Trophoblast cell (in vitro differentiated cells and primary cell): ENCODE measurements at regions not wholly inside any gene's neighbourhood (a gene's known extent, or its start where the extent isn't known, plus 50 kb on each side); places are given as distances from the start of the nearest gene placed in this dataset.
"Not testable (repeated sequence)": the region's sequence is repeated elsewhere in the genome, so short reads cannot be mapped to it uniquely, and the experiment has no call there.

Experiments
- DNase-seq, 2 donors: peaks; one replicate each; pipeline ENCODE4 v3.0.0-alpha.2; 2016
- H2AFZ ChIP-seq: 2 replicates; pipeline ENCODE4 v1.6.1; 2013; ENCODE audit warnings: low read length, moderate library complexity, mild to moderate bottlenecking; ENCODE audit not compliant: insufficient read depth, poor library complexity
- H2AK5ac ChIP-seq: 2 replicates; pipeline ENCODE4 v1.6.1; 2013; ENCODE audit warnings: mild to moderate bottlenecking, low read length
- H2BK120ac ChIP-seq: 2 replicates; pipeline ENCODE4 v1.6.1; 2013; ENCODE audit warnings: low read length, mild to moderate bottlenecking, moderate library complexity; ENCODE audit not compliant: insufficient read depth, poor library complexity
- H2BK12ac ChIP-seq: 2 replicates; pipeline ENCODE4 v1.6.1; 2013; ENCODE audit warnings: mild to moderate bottlenecking, low read length, moderate library complexity
- H2BK5ac ChIP-seq: 2 replicates; pipeline ENCODE4 v1.6.1; 2013; ENCODE audit warnings: low read length, low read depth, moderate library complexity, mild to moderate bottlenecking; ENCODE audit not compliant: poor library complexity
- H3K14ac ChIP-seq: 2 replicates; pipeline ENCODE4 v1.6.1; 2013; ENCODE audit warnings: mild to moderate bottlenecking, low read length
- H3K18ac ChIP-seq: 2 replicates; pipeline ENCODE4 v1.6.1; 2013; ENCODE audit warnings: mild to moderate bottlenecking, low read length
- H3K23ac ChIP-seq: 2 replicates; pipeline ENCODE4 v1.6.1; 2013; ENCODE audit warnings: low read length
- H3K27ac ChIP-seq: 2 replicates; pipeline ENCODE4 v1.5.1; 2013; ENCODE audit warnings: low read depth, mild to moderate bottlenecking, inconsistent platforms, low read length, moderate library complexity
- H3K27me3 ChIP-seq: 2 replicates; pipeline ENCODE4 v1.6.1; 2013; ENCODE audit warnings: inconsistent platforms, mild to moderate bottlenecking, low read length, moderate library complexity; ENCODE audit not compliant: insufficient read depth
- H3K36me3 ChIP-seq, 2 experiments: 1 replicate in 1 of 2; 2 replicates in 1 of 2; pipeline ENCODE4 v1.6.1; 2013; ENCODE audit warnings: low read length in 2 of 2, mild to moderate bottlenecking in 2 of 2, moderate library complexity in 1 of 2; ENCODE audit not compliant: insufficient read depth in 2 of 2, control insufficient read depth in 1 of 2
- H3K4ac ChIP-seq: 2 replicates; pipeline ENCODE4 v1.6.1; 2013; ENCODE audit warnings: low read depth, mild to moderate bottlenecking, low read length, moderate library complexity
- H3K4me1 ChIP-seq, 2 experiments: 1 replicate in 1 of 2; 2 replicates in 1 of 2; pipeline ENCODE4 v1.6.1; 2013; ENCODE audit warnings: low read length in 2 of 2, mild to moderate bottlenecking in 2 of 2, moderate library complexity in 1 of 2; ENCODE audit not compliant: insufficient read depth in 2 of 2, control insufficient read depth in 1 of 2
- H3K4me2 ChIP-seq: 2 replicates; pipeline ENCODE4 v1.6.1; 2013; ENCODE audit warnings: inconsistent platforms, mild to moderate bottlenecking, low read length, moderate library complexity
- H3K4me3 ChIP-seq: 2 replicates; pipeline ENCODE4 v1.5.1; 2013; ENCODE audit warnings: mild to moderate bottlenecking, low read depth, low read length, inconsistent platforms
- H3K79me1 ChIP-seq: one replicate; pipeline ENCODE4 v1.6.1; 2013; ENCODE audit warnings: low read length
- H3K79me2 ChIP-seq: 2 replicates; pipeline ENCODE4 v1.6.1; 2013; ENCODE audit warnings: low read length, mild to moderate bottlenecking; ENCODE audit not compliant: control insufficient read depth, insufficient read depth, poor library complexity
- H3K9ac ChIP-seq: 2 replicates; pipeline ENCODE4 v1.6.1; 2013; ENCODE audit warnings: mild to moderate bottlenecking, low read length
- H3K9me3 ChIP-seq: 2 replicates; pipeline ENCODE4 v1.6.1; 2013; ENCODE audit warnings: low read depth, mild to moderate bottlenecking, control low read depth, inconsistent platforms, low read length; ENCODE audit not compliant: insufficient read depth
- H4K12ac ChIP-seq: 2 replicates; pipeline ENCODE4 v1.6.1; 2013; ENCODE audit warnings: low read depth, mild to moderate bottlenecking, low read length, moderate library complexity
- H4K8ac ChIP-seq: 2 replicates; pipeline ENCODE4 v1.6.1; 2013; ENCODE audit warnings: low read depth, mild to moderate bottlenecking, low read length, moderate library complexity
- H4K91ac ChIP-seq: one replicate; pipeline ENCODE4 v1.6.1; 2013; ENCODE audit warnings: low read depth, mild to moderate bottlenecking, low read length, moderate library complexity
- WGBS: extraction: QIAGEN DNeasy Blood & Tissue Kit; methylation state at CpG from one replicate; pipeline ENCODE4 v1.1.7; 2013; ENCODE audit warnings: missing lambda C conversion rate; ENCODE audit not compliant: insufficient read length, insufficient coverage; ENCODE audit errors: extremely low coverage; 5-methylcytosine and 5-hydroxymethylcytosine counted together

- Histone ChIP-seq H3K4me1 (no peaks in the 10 kb centered on the region), H2AK5ac (no peak overlapping the region), H2AFZ (no peak overlapping the region), H3K14ac (no peak overlapping the region), H3K4me3 (no peak overlapping the region), H3K18ac (no peak overlapping the region), H4K12ac (no peak overlapping the region), H4K91ac (no peak overlapping the region), H3K79me1 (no peaks in the 10 kb centered on the region), H2BK120ac (no peak overlapping the region), H3K9ac (peak overlapping the region; percentile 52), H3K36me3 (no peaks in the 10 kb centered on the region), H3K4ac (no peak overlapping the region), H2BK5ac (no peak overlapping the region), H3K27me3 (no peaks in the 10 kb centered on the region), H3K79me2 (no peaks in the 10 kb centered on the region), H4K8ac (no peak overlapping the region), H3K23ac (no peak overlapping the region), H2BK12ac (no peak overlapping the region), H3K4me2 (no peak overlapping the region), H3K9me3 (no peaks in the 10 kb centered on the region), H3K27ac (no peak overlapping the region)
- DNase-seq, result no peak
- WGBS, result no CpG with 5 or more reads among the region's 4 CpGs
Measured at GRCh38 chr3:16770792-16771191, 114.0 kb upstream of the PLCL2 start.

DNA sequence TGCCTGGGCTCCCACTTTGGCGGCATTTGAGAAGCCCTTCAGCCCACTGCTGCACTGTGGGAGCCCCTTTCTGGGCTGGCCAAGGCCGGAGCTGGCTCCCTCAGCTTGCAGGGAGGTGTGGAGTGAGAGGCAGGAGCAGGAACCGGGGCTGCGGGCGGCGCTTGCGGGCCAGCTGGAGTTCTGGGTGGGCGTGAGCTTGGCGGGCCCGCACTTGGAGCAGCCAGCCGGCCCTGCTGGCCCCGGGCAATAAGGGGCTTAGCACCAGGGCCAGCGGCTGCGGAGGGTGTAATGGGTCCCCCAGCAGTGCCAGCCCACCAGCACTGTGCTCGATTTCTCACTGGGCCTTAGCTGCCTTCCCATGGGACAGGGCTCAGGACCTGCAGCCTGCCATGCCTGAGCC, 111.2 kb upstream of the PLCL2 start:
- not testable (repeated sequence) for H3K14ac ChIP-seq, H3K79me1 ChIP-seq, H2AFZ ChIP-seq, H3K4me1 ChIP-seq, H2BK120ac ChIP-seq, H2BK12ac ChIP-seq, H3K4me2 ChIP-seq, H3K9me3 ChIP-seq, H2AK5ac ChIP-seq, H3K79me2 ChIP-seq, H3K23ac ChIP-seq, H2BK5ac ChIP-seq, H3K36me3 ChIP-seq, H3K27me3 ChIP-seq, H3K4me3 ChIP-seq, H4K12ac ChIP-seq, H4K91ac ChIP-seq, H3K4ac ChIP-seq, H3K9ac ChIP-seq, H3K18ac ChIP-seq, H3K27ac ChIP-seq, DNase-seq, H4K8ac ChIP-seq
- no CpG with 5 or more reads among the region's 15 CpGs for WGBS

DNA sequence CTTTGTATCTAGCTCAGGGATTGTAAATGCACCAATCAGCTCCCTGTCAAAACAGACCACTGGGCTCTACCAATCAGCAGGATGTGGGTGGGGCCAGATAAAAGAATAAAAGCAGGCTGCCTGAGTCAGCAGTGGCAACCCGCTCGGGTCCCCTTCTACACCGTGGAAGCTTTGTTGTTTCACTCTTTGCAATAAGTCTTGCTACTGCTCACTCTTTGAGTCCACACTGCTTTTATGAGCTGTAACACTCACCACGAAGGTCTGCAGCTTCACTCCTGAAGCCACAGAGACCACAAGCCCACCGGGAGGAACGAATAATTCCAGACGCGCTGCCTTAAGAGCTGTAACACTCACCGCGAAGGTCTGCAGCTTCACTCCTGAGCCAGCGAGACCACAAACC, 110.2 kb upstream of the PLCL2 start:
- not testable (repeated sequence) for DNase-seq, H3K23ac ChIP-seq, H4K91ac ChIP-seq, H2BK12ac ChIP-seq, H4K12ac ChIP-seq, H2BK5ac ChIP-seq, H3K79me2 ChIP-seq, H4K8ac ChIP-seq, H2AK5ac ChIP-seq, H3K36me3 ChIP-seq, H3K18ac ChIP-seq, H2AFZ ChIP-seq, H3K4ac ChIP-seq, H3K9ac ChIP-seq, H3K9me3 ChIP-seq, H3K14ac ChIP-seq, H3K27me3 ChIP-seq, H3K4me2 ChIP-seq, H3K4me1 ChIP-seq, H3K79me1 ChIP-seq, H2BK120ac ChIP-seq, H3K27ac ChIP-seq, H3K4me3 ChIP-seq
- WGBS, result no CpG with 5 or more reads among the region's 11 CpGs

- Histone ChIP-seq H3K4me1 (no peaks in the 10 kb centered on the region), H4K12ac (no peak overlapping the region), H3K23ac (no peak overlapping the region), H4K91ac (no peak overlapping the region), H3K4me2 (no peak overlapping the region), H3K4ac (no peak overlapping the region), H3K9me3 (no peaks in the 10 kb centered on the region), H4K8ac (no peak overlapping the region), H2BK12ac (no peak overlapping the region), H3K27ac (peak overlapping the region; percentile 11), H3K14ac (no peak overlapping the region), H3K4me3 (no peak overlapping the region), H3K79me2 (peaks cover 2% of the 10 kb centered on the region), H3K9ac (no peak overlapping the region), H2AFZ (no peak overlapping the region), H2AK5ac (no peak overlapping the region), H2BK120ac (no peak overlapping the region), H3K18ac (no peak overlapping the region), H3K36me3 (no peaks in the 10 kb centered on the region), H3K79me1 (peaks cover 1% of the 10 kb centered on the region), H2BK5ac (no peak overlapping the region), H3K27me3 (no peaks in the 10 kb centered on the region)
- DNase-seq, result peak; percentile 87 to 99
- WGBS, result no CpG with 5 or more reads among the region's 2 CpGs
Measured at GRCh38 chr3:16784973-16785372, 99.8 kb upstream of the PLCL2 start.
